WERI-Rb-1 (cell line): ENCODE measurements at regions not wholly inside any gene's neighbourhood (a gene's known extent, or its start where the extent isn't known, plus 50 kb on each side); places are given as distances from the start of the nearest gene placed in this dataset.

Experiments used
- DNase-seq: peaks from one replicate; pipeline ENCODE4 v3.0.0-alpha.2; 2020
- H3K27ac ChIP-seq: fragments of 250-450 bp; sonication (Bioruptor Pico); 2 replicates; pipeline ENCODE4 v1.5.1; 2020; ENCODE audit warnings: mild to moderate bottlenecking, moderate library complexity
- H3K27me3 ChIP-seq: fragments of 250-450 bp; sonication (Bioruptor Pico); 2 replicates; pipeline ENCODE4 v1.5.1; 2021; ENCODE audit warnings: mild to moderate bottlenecking, low read depth, moderate library complexity; ENCODE audit not compliant: insufficient read depth, severe bottlenecking
- H3K36me3 ChIP-seq: fragments of 250-450 bp; sonication (Bioruptor Pico); 2 replicates; pipeline ENCODE4 v1.5.1; 2020; ENCODE audit warnings: mild to moderate bottlenecking, moderate library complexity
- H3K4me3 ChIP-seq: 2 replicates; pipeline ENCODE4 v1.5.1; 2011; ENCODE audit warnings: low read depth, mild to moderate bottlenecking, control low read depth, low read length
- H3K9me3 ChIP-seq: fragments of 250-450 bp; sonication (Bioruptor Pico); 2 replicates; pipeline ENCODE4 v1.5.1; 2021; ENCODE audit warnings: mild to moderate bottlenecking, moderate library complexity; ENCODE audit not compliant: severe bottlenecking
- TF ChIP-seq, protein P1 (sequence below): IDR thresholded peaks from 2 replicates; pipeline ENCODE4 v1.5.1; 2011; ENCODE audit warnings: low read depth, mild to moderate bottlenecking, control low read depth, inconsistent platforms, low read length

DNA sequence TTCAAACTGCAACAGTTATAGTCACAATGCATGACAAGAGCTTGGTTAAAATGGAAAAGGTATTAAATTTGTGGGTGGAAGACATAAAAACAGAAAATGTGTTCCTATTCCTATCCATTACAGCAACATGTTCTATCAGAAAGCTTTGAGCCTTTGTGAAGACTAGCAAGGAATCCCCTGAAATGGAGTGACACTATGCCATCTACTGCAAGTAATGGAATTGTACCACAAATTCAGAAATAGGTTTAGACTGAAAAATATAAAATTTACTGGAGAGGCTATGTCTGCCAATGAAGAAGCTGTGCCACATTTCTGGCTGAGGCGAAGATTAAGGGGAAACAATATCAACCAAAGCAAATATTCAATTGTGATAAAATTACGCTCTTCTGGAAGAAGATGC, 247.9 kb downstream of the ADAM29 start:
- H3K27me3 ChIP-seq = no peaks in the 10 kb centered on the region
- DNase-seq = no peak
- no peaks in the 10 kb centered on the region for H3K36me3 ChIP-seq
- H3K4me3 ChIP-seq = no peak overlapping the region
- no peaks in the 10 kb centered on the region for H3K9me3 ChIP-seq
- no peak overlapping the region for H3K27ac ChIP-seq
- TF ChIP-seq, protein P1, sequence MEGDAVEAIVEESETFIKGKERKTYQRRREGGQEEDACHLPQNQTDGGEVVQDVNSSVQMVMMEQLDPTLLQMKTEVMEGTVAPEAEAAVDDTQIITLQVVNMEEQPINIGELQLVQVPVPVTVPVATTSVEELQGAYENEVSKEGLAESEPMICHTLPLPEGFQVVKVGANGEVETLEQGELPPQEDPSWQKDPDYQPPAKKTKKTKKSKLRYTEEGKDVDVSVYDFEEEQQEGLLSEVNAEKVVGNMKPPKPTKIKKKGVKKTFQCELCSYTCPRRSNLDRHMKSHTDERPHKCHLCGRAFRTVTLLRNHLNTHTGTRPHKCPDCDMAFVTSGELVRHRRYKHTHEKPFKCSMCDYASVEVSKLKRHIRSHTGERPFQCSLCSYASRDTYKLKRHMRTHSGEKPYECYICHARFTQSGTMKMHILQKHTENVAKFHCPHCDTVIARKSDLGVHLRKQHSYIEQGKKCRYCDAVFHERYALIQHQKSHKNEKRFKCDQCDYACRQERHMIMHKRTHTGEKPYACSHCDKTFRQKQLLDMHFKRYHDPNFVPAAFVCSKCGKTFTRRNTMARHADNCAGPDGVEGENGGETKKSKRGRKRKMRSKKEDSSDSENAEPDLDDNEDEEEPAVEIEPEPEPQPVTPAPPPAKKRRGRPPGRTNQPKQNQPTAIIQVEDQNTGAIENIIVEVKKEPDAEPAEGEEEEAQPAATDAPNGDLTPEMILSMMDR = no peak

DNA sequence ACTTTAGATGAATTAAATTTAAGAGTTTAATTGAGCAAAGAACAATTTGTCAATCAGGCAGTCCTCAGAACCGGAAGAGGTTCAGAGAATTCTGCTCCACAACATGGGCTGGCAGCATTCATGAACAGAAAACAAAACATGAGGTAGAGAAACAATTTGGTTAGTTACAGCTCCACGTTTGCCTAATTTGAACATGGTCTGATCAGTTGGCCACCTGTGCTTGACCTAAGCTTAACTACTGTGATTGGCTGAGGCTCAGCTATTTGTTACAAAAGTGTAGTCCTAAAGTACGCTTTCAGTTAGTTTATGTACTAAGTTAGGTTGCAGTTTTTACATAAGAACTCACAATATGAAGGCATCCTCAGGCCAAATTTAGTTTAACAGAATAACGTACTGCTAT, 258.6 kb downstream of the ADAM29 start:
- no peaks in the 10 kb centered on the region for H3K9me3 ChIP-seq
- no peak overlapping the region for H3K27ac ChIP-seq
- TF ChIP-seq, protein P1 = no peak
- no peaks in the 10 kb centered on the region for H3K36me3 ChIP-seq
- no peak for DNase-seq
- no peaks in the 10 kb centered on the region for H3K27me3 ChIP-seq
- H3K4me3 ChIP-seq = no peak overlapping the region

DNA sequence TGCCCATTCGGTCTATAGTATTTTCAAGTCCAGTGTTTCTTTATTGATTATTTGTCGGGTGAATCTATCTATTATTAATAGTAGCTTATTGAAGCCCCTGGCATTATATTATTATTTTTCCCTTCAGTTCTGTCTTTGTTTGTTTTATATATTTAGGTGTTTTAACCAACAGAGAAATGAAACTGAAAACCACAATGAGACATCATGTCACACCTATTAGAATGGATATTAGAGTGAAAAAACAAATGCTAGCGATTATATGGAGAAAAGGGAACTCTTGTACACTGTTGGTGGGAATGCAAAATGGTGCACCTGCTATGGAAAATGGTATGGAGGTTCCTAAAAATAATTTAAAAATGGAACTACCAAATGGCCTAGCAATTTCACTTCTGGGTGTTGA, 272.5 kb downstream of the ADAM29 start:
- H3K27me3 ChIP-seq = no peaks in the 10 kb centered on the region
- no peaks in the 10 kb centered on the region for H3K36me3 ChIP-seq
- H3K27ac ChIP-seq = no peak overlapping the region
- no peak for DNase-seq
- TF ChIP-seq, protein P1 = no peak
- no peak overlapping the region for H3K4me3 ChIP-seq
- H3K9me3 ChIP-seq = no peaks in the 10 kb centered on the region

DNA sequence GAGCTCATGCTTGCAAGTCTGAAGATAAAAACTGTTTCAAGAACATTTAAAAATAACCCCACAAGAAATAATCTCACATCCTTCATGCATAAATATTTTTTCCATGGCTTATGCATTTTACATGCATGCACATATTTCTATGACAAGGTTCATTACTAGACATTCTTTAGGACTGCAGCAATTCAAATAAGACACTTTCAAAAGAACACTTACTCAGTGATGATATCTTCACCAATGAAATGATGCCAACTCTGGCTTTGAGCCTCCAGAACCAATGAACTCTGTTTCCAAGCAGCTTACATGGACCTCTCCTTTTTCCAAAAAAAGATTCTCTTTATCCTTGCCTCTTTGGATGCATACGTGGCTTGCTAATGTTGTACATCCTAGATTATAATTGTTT, 279.9 kb downstream of the ADAM29 start:
- Histone ChIP-seq H3K4me3 (no peak overlapping the region), H3K27me3 (no peaks in the 10 kb centered on the region), H3K9me3 (no peaks in the 10 kb centered on the region), H3K36me3 (no peaks in the 10 kb centered on the region), H3K27ac (no peak overlapping the region)
- DNase-seq = no peak
- TF ChIP-seq, protein P1 = no peak

DNA sequence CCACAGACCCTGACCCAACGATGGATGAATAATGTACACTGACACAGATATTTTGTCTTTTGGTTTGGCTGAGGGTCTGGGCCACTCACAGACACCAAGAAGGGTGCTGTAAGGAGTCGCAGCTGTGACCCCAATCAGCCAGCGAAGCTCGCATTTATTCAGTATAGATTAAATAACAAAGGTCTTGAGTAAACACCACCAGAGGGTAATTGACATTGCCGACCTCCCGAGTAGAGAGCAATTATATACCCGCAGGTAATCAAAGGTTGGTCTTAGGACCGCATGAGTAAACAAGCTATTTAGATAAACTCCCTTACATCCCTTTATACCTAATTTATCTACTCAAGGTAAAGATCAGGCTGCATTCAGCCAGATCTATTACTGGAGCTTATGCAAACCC, 297.1 kb downstream of the ADAM29 start:
- Histone ChIP-seq H3K27me3 (no peaks in the 10 kb centered on the region), H3K36me3 (no peaks in the 10 kb centered on the region), H3K4me3 (no peak overlapping the region), H3K27ac (no peak overlapping the region), H3K9me3 (peaks cover 31% of the 10 kb centered on the region)
- no peak for DNase-seq
- TF ChIP-seq, protein P1 = no peak

DNA sequence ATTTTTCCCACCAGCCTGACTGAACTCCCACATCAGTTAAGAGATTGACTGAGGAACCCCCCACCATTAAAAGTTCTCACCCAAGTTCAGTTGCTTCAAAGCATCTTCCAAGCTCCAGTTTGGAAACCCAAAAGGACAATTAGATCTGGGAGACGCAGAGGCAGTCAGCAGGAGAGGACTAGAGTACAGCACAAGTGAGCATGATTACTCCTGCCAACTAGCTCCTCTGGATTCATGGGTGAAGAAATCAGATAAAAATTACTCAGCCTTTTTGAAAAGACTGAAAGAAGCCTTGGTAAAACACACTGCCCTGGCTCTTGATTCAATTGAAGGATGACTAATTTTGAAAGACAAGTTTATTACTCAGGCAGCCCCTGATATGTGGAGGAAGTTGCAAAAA, 297.5 kb downstream of the ADAM29 start:
- H3K36me3 ChIP-seq = no peaks in the 10 kb centered on the region
- H3K27me3 ChIP-seq = no peaks in the 10 kb centered on the region
- H3K4me3 ChIP-seq = no peak overlapping the region
- peaks cover 31% of the 10 kb centered on the region for H3K9me3 ChIP-seq
- TF ChIP-seq, protein P1 = no peak
- no peak for DNase-seq
- no peak overlapping the region for H3K27ac ChIP-seq
